Activated CD4-positive, alpha-beta T cell treated with anti-CD3 and anti-CD28 coated beads, Interleukin-2, amount 10 ng/mL, durations not matched to agents 24 days and 14 days (primary cell): ENCODE measurements at regions not wholly inside any gene's neighbourhood (a gene's known extent, or its start where the extent isn't known, plus 50 kb on each side); places are given as distances from the start of the nearest gene placed in this dataset.

Experiments used
- DNase-seq: peaks from one replicate; pipeline ENCODE4 v3.0.0; 2022
- H3K27ac Mint-ChIP-seq: one replicate; pipeline ENCODE4 v1.8.0; 2022; ENCODE audit warnings: mild to moderate bottlenecking, mixed read lengths
- H3K27me3 Mint-ChIP-seq: one replicate; pipeline ENCODE4 v1.8.0; 2022; ENCODE audit warnings: mixed read lengths
- H3K36me3 Mint-ChIP-seq: one replicate; pipeline ENCODE4 v1.8.0; 2022; ENCODE audit warnings: low read depth, mild to moderate bottlenecking, mixed read lengths
- H3K4me1 Mint-ChIP-seq: one replicate; pipeline ENCODE4 v1.8.0; 2021; ENCODE audit warnings: mixed read lengths
- H3K4me3 Mint-ChIP-seq: one replicate; pipeline ENCODE4 v1.8.0; 2022; ENCODE audit warnings: mild to moderate bottlenecking, moderate library complexity, mixed read lengths
- H3K9me3 Mint-ChIP-seq: one replicate; pipeline ENCODE4 v1.8.0; 2021; ENCODE audit warnings: mixed read lengths
- intact Hi-C: fragments of 100-400 bp; cut with micrococcal nuclease; formaldehyde crosslinking; loops from one replicate; pipeline ENCODE4 v1.15.1; 2023

- Mint-ChIP-seq H3K4me1 (no peaks in the 10 kb centered on the region), H3K27me3 (no peaks in the 10 kb centered on the region), H3K4me3 (no peak overlapping the region), H3K36me3 (no peaks in the 10 kb centered on the region), H3K27ac (no peak overlapping the region), H3K9me3 (no peaks in the 10 kb centered on the region)
- intact Hi-C loops, result no loop called here
- DNase-seq, result no peak
Measured at GRCh38 chr13:56917966-56918365, 222.8 kb upstream of the PRR20A start.

GRCh38 chr13:56923626-56924140, 217.0 kb upstream of the PRR20A start:
- Mint-ChIP-seq H3K4me1 (no peaks in the 10 kb centered on the region), H3K9me3 (no peaks in the 10 kb centered on the region), H3K27ac (no peak overlapping the region)

GRCh38 chr13:56924401-56924800, 216.3 kb upstream of the PRR20A start:
- Mint-ChIP-seq H3K4me1 (no peaks in the 10 kb centered on the region), H3K4me3 (no peak overlapping the region), H3K36me3 (no peaks in the 10 kb centered on the region), H3K9me3 (no peaks in the 10 kb centered on the region), H3K27me3 (no peaks in the 10 kb centered on the region), H3K27ac (no peak overlapping the region)
- intact Hi-C loops, result no loop called here
- DNase-seq, result no peak

More at GRCh38 chr13:56923626-56924140, 217.0 kb upstream of the PRR20A start:
- H3K4me3 Mint-ChIP-seq, result no peak overlapping the region
- intact Hi-C loops, result no loop called here
- no peaks in the 10 kb centered on the region for H3K36me3 Mint-ChIP-seq
- H3K27me3 Mint-ChIP-seq, result no peaks in the 10 kb centered on the region
- DNase-seq, result no peak

GRCh38 chr13:56932104-56932503, 208.6 kb upstream of the PRR20A start:
- Mint-ChIP-seq H3K27ac (no peak overlapping the region), H3K9me3 (peaks cover 8% of the 10 kb centered on the region), H3K4me1 (no peaks in the 10 kb centered on the region), H3K36me3 (no peaks in the 10 kb centered on the region), H3K27me3 (no peaks in the 10 kb centered on the region), H3K4me3 (no peak overlapping the region)
- no peak for DNase-seq
- intact Hi-C loops, result no loop called here

- no peak overlapping the region for H3K4me3 Mint-ChIP-seq
- no peaks in the 10 kb centered on the region for H3K9me3 Mint-ChIP-seq
- DNase-seq, result no peak
- no peaks in the 10 kb centered on the region for H3K4me1 Mint-ChIP-seq
- no peak overlapping the region for H3K27ac Mint-ChIP-seq
- H3K36me3 Mint-ChIP-seq, result no peaks in the 10 kb centered on the region
- no peaks in the 10 kb centered on the region for H3K27me3 Mint-ChIP-seq
- intact Hi-C loops, result no loop called here
Measured at GRCh38 chr13:56953965-56954364, 186.8 kb upstream of the PRR20A start.

- intact Hi-C loops, result no loop called here
- H3K27me3 Mint-ChIP-seq, result no peaks in the 10 kb centered on the region
- H3K4me1 Mint-ChIP-seq, result no peaks in the 10 kb centered on the region
- DNase-seq, result no peak
- no peak overlapping the region for H3K4me3 Mint-ChIP-seq
- H3K27ac Mint-ChIP-seq, result no peak overlapping the region
- peaks cover 17% of the 10 kb centered on the region for H3K9me3 Mint-ChIP-seq
- H3K36me3 Mint-ChIP-seq, result no peaks in the 10 kb centered on the region
Measured at GRCh38 chr13:56975647-56976046, 165.1 kb upstream of the PRR20A start.

- H3K4me3 Mint-ChIP-seq, result no peak overlapping the region
- peaks cover 14% of the 10 kb centered on the region for H3K9me3 Mint-ChIP-seq
- H3K27me3 Mint-ChIP-seq, result no peaks in the 10 kb centered on the region
- H3K4me1 Mint-ChIP-seq, result no peaks in the 10 kb centered on the region
- H3K27ac Mint-ChIP-seq, result no peak overlapping the region
- no peaks in the 10 kb centered on the region for H3K36me3 Mint-ChIP-seq
- DNase-seq, result no peak
- intact Hi-C loops, result no loop called here
Measured at GRCh38 chr13:56980856-56981255, 159.9 kb upstream of the PRR20A start.

GRCh38 chr13:56986121-56986520, 154.6 kb upstream of the PRR20A start:
- DNase-seq, result no peak
- no peaks in the 10 kb centered on the region for H3K36me3 Mint-ChIP-seq
- no peak overlapping the region for H3K27ac Mint-ChIP-seq
- no peaks in the 10 kb centered on the region for H3K27me3 Mint-ChIP-seq
- intact Hi-C loops, result no loop called here
- H3K4me1 Mint-ChIP-seq, result no peaks in the 10 kb centered on the region
- H3K9me3 Mint-ChIP-seq, result peaks cover 10% of the 10 kb centered on the region
- no peak overlapping the region for H3K4me3 Mint-ChIP-seq

GRCh38 chr13:56988543-56988942, 152.2 kb upstream of the PRR20A start:
- H3K9me3 Mint-ChIP-seq, result peaks cover 5% of the 10 kb centered on the region
- no peak overlapping the region for H3K27ac Mint-ChIP-seq
- H3K36me3 Mint-ChIP-seq, result no peaks in the 10 kb centered on the region
- intact Hi-C loops, result no loop called here
- no peak for DNase-seq
- no peaks in the 10 kb centered on the region for H3K4me1 Mint-ChIP-seq
- H3K4me3 Mint-ChIP-seq, result no peak overlapping the region
- no peaks in the 10 kb centered on the region for H3K27me3 Mint-ChIP-seq

GRCh38 chr13:57003682-57004081, 137.0 kb upstream of the PRR20A start:
- H3K27ac Mint-ChIP-seq, result no peak overlapping the region
- H3K9me3 Mint-ChIP-seq, result peaks cover 5% of the 10 kb centered on the region
- no peak overlapping the region for H3K4me3 Mint-ChIP-seq
- intact Hi-C loops, result no loop called here
- no peak for DNase-seq
- H3K36me3 Mint-ChIP-seq, result no peaks in the 10 kb centered on the region
- no peaks in the 10 kb centered on the region for H3K27me3 Mint-ChIP-seq
- no peaks in the 10 kb centered on the region for H3K4me1 Mint-ChIP-seq

GRCh38 chr13:57017357-57017756, 123.4 kb upstream of the PRR20A start:
- intact Hi-C loops, result no loop called here
- no peaks in the 10 kb centered on the region for H3K4me1 Mint-ChIP-seq
- peaks cover 7% of the 10 kb centered on the region for H3K9me3 Mint-ChIP-seq
- no peak overlapping the region for H3K27ac Mint-ChIP-seq
- no peaks in the 10 kb centered on the region for H3K36me3 Mint-ChIP-seq
- no peak for DNase-seq
- no peaks in the 10 kb centered on the region for H3K27me3 Mint-ChIP-seq
- H3K4me3 Mint-ChIP-seq, result no peak overlapping the region

- intact Hi-C loops, result no loop called here
- Mint-ChIP-seq H3K27ac (no peak overlapping the region), H3K27me3 (no peaks in the 10 kb centered on the region), H3K36me3 (no peaks in the 10 kb centered on the region), H3K4me1 (no peaks in the 10 kb centered on the region), H3K9me3 (peaks cover 7% of the 10 kb centered on the region), H3K4me3 (no peak overlapping the region)
- DNase-seq, result no peak
Measured at GRCh38 chr13:57018915-57019314, 121.8 kb upstream of the PRR20A start.

- DNase-seq, result no peak
- peaks cover 26% of the 10 kb centered on the region for H3K9me3 Mint-ChIP-seq
- H3K27ac Mint-ChIP-seq, result no peak overlapping the region
- H3K4me3 Mint-ChIP-seq, result no peak overlapping the region
- intact Hi-C loops, result no loop called here
- no peaks in the 10 kb centered on the region for H3K4me1 Mint-ChIP-seq
- H3K36me3 Mint-ChIP-seq, result no peaks in the 10 kb centered on the region
- no peaks in the 10 kb centered on the region for H3K27me3 Mint-ChIP-seq
Measured at GRCh38 chr13:57030671-57031070, 110.0 kb upstream of the PRR20A start.

GRCh38 chr13:57036290-57036689, 104.4 kb upstream of the PRR20A start:
- no peak overlapping the region for H3K27ac Mint-ChIP-seq
- DNase-seq, result no peak
- no peaks in the 10 kb centered on the region for H3K27me3 Mint-ChIP-seq
- no peaks in the 10 kb centered on the region for H3K4me1 Mint-ChIP-seq
- no peaks in the 10 kb centered on the region for H3K36me3 Mint-ChIP-seq
- no peak overlapping the region for H3K4me3 Mint-ChIP-seq
- intact Hi-C loops, result no loop called here
- peaks cover 8% of the 10 kb centered on the region for H3K9me3 Mint-ChIP-seq

- DNase-seq, result no peak
- intact Hi-C loops, result no loop called here
- Mint-ChIP-seq H3K36me3 (no peaks in the 10 kb centered on the region), H3K27ac (no peak overlapping the region), H3K4me3 (no peak overlapping the region), H3K4me1 (no peaks in the 10 kb centered on the region), H3K27me3 (no peaks in the 10 kb centered on the region), H3K9me3 (peaks cover 22% of the 10 kb centered on the region)
Measured at GRCh38 chr13:57044910-57045309, 95.8 kb upstream of the PRR20A start.
